H1 (cell line): ENCODE measurements at regions not wholly inside any gene's neighbourhood (a gene's known extent, or its start where the extent isn't known, plus 50 kb on each side); places are given as distances from the start of the nearest gene placed in this dataset.

Experiments
- CTCF ChIA-PET: fragments of 300-600 bp; sonication (Branson Sonifier 250); formaldehyde crosslinking; loops from one replicate; lab custom pipeline; 2021; ENCODE audit not compliant: partially characterized antibody; lab: Charles Lee
- POLR2A ChIA-PET: fragments of 300-600 bp; sonication (Branson Sonifier 250); formaldehyde crosslinking; loops from one replicate; lab custom pipeline; 2021; ENCODE audit warnings: inconsistent platforms; ENCODE audit not compliant: partially characterized antibody; lab: Charles Lee
- DNase-seq, 2 experiments: peaks; one replicate each; pipeline versions ENCODE4 v3.0.0 to v3.0.0-alpha.2; 2010 to 2022; ENCODE audit warnings: low spot score in 2 of 2, low read depth in 1 of 2, mixed read lengths in 1 of 2
- FAIRE-seq: peaks from 2 replicates; lab custom pipeline; 2011; peaks lifted over from hg19 to GRCh38; lab: Jason Lieb, UNC
- H2AFZ ChIP-seq: 2 replicates; pipeline ENCODE4 v1.8.1; 2012; ENCODE audit warnings: low read length, inconsistent platforms
- H2AK5ac ChIP-seq: 2 replicates; pipeline ENCODE4 v1.6.1; 2013; ENCODE audit warnings: low read depth, low read length
- H2BK120ac ChIP-seq: replicated peaks from 2 replicates; pipeline ENCODE3; 2013; ENCODE audit warnings: low read depth, low read length, inconsistent platforms
- H2BK12ac ChIP-seq: 2 replicates; pipeline ENCODE4 v1.6.1; 2013; ENCODE audit warnings: low read depth, low read length
- H2BK15ac ChIP-seq: 2 replicates; pipeline ENCODE4 v1.6.1; 2013; ENCODE audit warnings: low read length
- H2BK20ac ChIP-seq: 2 replicates; pipeline ENCODE4 v1.6.1; 2013; ENCODE audit warnings: low read length
- H2BK5ac ChIP-seq: 2 replicates; pipeline ENCODE4 v1.6.1; 2013; ENCODE audit warnings: low read depth, low read length
- H3K14ac ChIP-seq: 2 replicates; pipeline ENCODE4 v1.6.1; 2013; ENCODE audit warnings: inconsistent platforms; ENCODE audit not compliant: insufficient read length
- H3K18ac ChIP-seq: 2 replicates; pipeline ENCODE4 v1.6.1; 2013; ENCODE audit warnings: low read length; ENCODE audit errors: extremely low read depth
- H3K23ac ChIP-seq: 2 replicates; pipeline ENCODE4 v1.6.1; 2013; ENCODE audit warnings: inconsistent platforms; ENCODE audit not compliant: insufficient read length
- H3K23me2 ChIP-seq: 2 replicates; pipeline ENCODE4 v1.6.1; 2013; ENCODE audit warnings: low read depth, low read length
- H3K27ac ChIP-seq: 2 replicates; pipeline ENCODE4 v1.6.1; 2011; ENCODE audit warnings: low read depth, low read length, inconsistent platforms
- H3K27me3 ChIP-seq, 4 experiments: replicated peaks in 1 of 4; 1 replicate in 1 of 4; 2 replicates in 3 of 4; pipeline versions ENCODE4 v1.6.1 to v1.8.1; 2011 to 2013; ENCODE audit warnings: low read length in 3 of 4, mild to moderate bottlenecking in 3 of 4, inconsistent platforms in 2 of 4, mixed read lengths in 2 of 4, moderate library complexity in 1 of 4; ENCODE audit not compliant: control insufficient read depth in 3 of 4, insufficient read depth in 3 of 4; ENCODE audit errors: extremely low read depth in 1 of 4
- H3K36me3 ChIP-seq, 4 experiments: 2 replicates each; pipeline versions ENCODE4 v1.6.1 to v1.8.1; 2011 to 2013; ENCODE audit warnings: mild to moderate bottlenecking in 4 of 4, low read length in 3 of 4, moderate library complexity in 2 of 4, control low read depth in 1 of 4, inconsistent platforms in 1 of 4; ENCODE audit not compliant: insufficient read depth in 4 of 4, control insufficient read depth in 2 of 4
- H3K4ac ChIP-seq: replicated peaks from 2 replicates; pipeline ENCODE3; 2013; ENCODE audit warnings: low read length, low read depth, mixed read lengths, inconsistent platforms; ENCODE audit not compliant: insufficient read length
- H3K4me1 ChIP-seq, 4 experiments: replicated peaks in 1 of 4; 1 replicate in 1 of 4; 2 replicates in 3 of 4; pipeline versions ENCODE4 v1.6.1 to v1.8.1; 2011 to 2013; ENCODE audit warnings: low read length in 3 of 4, inconsistent platforms in 2 of 4, mixed read lengths in 1 of 4; ENCODE audit not compliant: insufficient read depth in 4 of 4, control insufficient read depth in 3 of 4
- H3K4me2 ChIP-seq, 2 experiments: 2 replicates each; pipeline versions ENCODE4 v1.6.1 to v1.8.1; 2011 to 2013; ENCODE audit warnings: low read depth in 2 of 2, low read length in 2 of 2, control low read depth in 1 of 2, inconsistent platforms in 1 of 2, mild to moderate bottlenecking in 1 of 2; ENCODE audit not compliant: insufficient read depth in 1 of 2
- H3K4me3 ChIP-seq, 4 experiments: fragments of 200-600, 300-600 bp in 1 of 4; sonication (generic), shearing (Covaris generic), sonication (Bioruptor Twin) in 1 of 4; 2 replicates each; pipeline versions ENCODE4 v1.5.1 to v1.8.1; 2011 to 2016; ENCODE audit warnings: low read length in 4 of 4, low read depth in 3 of 4, control low read depth in 2 of 4, inconsistent platforms in 2 of 4, mild to moderate bottlenecking in 2 of 4, mixed read lengths in 1 of 4, moderate library complexity in 1 of 4; ENCODE audit not compliant: insufficient read depth in 2 of 4; ENCODE audit errors: extremely low read depth in 1 of 4
- H3K56ac ChIP-seq: replicated peaks from 2 replicates; pipeline ENCODE3; 2013; ENCODE audit warnings: low read depth, mild to moderate bottlenecking, mixed read lengths, low read length, inconsistent platforms; ENCODE audit not compliant: insufficient read length
- H3K79me1 ChIP-seq: 2 replicates; pipeline ENCODE4 v1.6.1; 2013; ENCODE audit warnings: low read depth, low read length, control low read depth
- H3K79me2 ChIP-seq, 2 experiments: 2 replicates each; pipeline versions ENCODE4 v1.6.1 to v1.8.1; 2012 to 2013; ENCODE audit warnings: low read length in 2 of 2, mild to moderate bottlenecking in 2 of 2, inconsistent platforms in 1 of 2; ENCODE audit not compliant: insufficient read depth in 2 of 2, control insufficient read depth in 1 of 2
- H3K9ac ChIP-seq, 4 experiments: replicated peaks in 1 of 4; 1 replicate in 1 of 4; 2 replicates in 3 of 4; pipeline versions ENCODE4 v1.6.1 to v1.8.1; 2011 to 2013; ENCODE audit warnings: low read depth in 3 of 4, low read length in 3 of 4, control low read depth in 2 of 4, mild to moderate bottlenecking in 2 of 4, moderate library complexity in 2 of 4, inconsistent platforms in 1 of 4; ENCODE audit errors: extremely low read depth in 1 of 4
- H3K9me3 ChIP-seq, 2 experiments: 2 replicates each; pipeline versions ENCODE4 v1.6.1 to v1.8.1; 2012 to 2013; ENCODE audit warnings: mild to moderate bottlenecking in 2 of 2, moderate library complexity in 2 of 2, control low read depth in 1 of 2, inconsistent platforms in 1 of 2, low read depth in 1 of 2, low read length in 1 of 2, mixed read lengths in 1 of 2; ENCODE audit not compliant: insufficient read depth in 2 of 2
- H4K20me1 ChIP-seq, 2 experiments: replicated peaks in 1 of 2; 2 replicates each; pipeline versions ENCODE3 to v1.8.1; 2011 to 2013; ENCODE audit warnings: inconsistent platforms in 2 of 2, low read length in 2 of 2, mild to moderate bottlenecking in 1 of 2; ENCODE audit not compliant: insufficient read depth in 2 of 2, control insufficient read depth in 1 of 2
- H4K5ac ChIP-seq: 2 replicates; pipeline ENCODE4 v1.6.1; 2013; ENCODE audit warnings: low read length, low read depth, mixed read lengths, inconsistent platforms; ENCODE audit not compliant: insufficient read length
- H4K8ac ChIP-seq: 2 replicates; pipeline ENCODE4 v1.8.0; 2013; ENCODE audit warnings: mild to moderate bottlenecking, moderate library complexity, low read length, inconsistent platforms; ENCODE audit not compliant: insufficient read depth; ENCODE audit errors: extremely low read depth
- H4K91ac ChIP-seq: replicated peaks from 2 replicates; pipeline ENCODE3; 2013; ENCODE audit warnings: low read length, mixed read lengths, inconsistent platforms; ENCODE audit not compliant: insufficient read length
- CREB1 ChIP-seq: IDR thresholded peaks from 2 replicates; pipeline ENCODE4 v1.6.1; 2012; ENCODE audit warnings: inconsistent platforms
- WGBS, 2 experiments: shearing (Covaris generic) in 1 of 2; methylation state at CpG; one replicate each; pipeline versions ENCODE4 v1.1.6 to v1.1.7; 2013 to 2015; ENCODE audit warnings: low lambda C conversion rate in 2 of 2, mixed read lengths in 2 of 2, inconsistent platforms in 1 of 2, low coverage in 1 of 2, missing lambda C conversion rate in 1 of 2; ENCODE audit not compliant: insufficient replicate concordance in 2 of 2, insufficient coverage in 1 of 2, insufficient read length in 1 of 2; ENCODE audit errors: extremely low coverage in 1 of 2, missing lambda C conversion rate in 1 of 2; 5-methylcytosine and 5-hydroxymethylcytosine counted together

DNA sequence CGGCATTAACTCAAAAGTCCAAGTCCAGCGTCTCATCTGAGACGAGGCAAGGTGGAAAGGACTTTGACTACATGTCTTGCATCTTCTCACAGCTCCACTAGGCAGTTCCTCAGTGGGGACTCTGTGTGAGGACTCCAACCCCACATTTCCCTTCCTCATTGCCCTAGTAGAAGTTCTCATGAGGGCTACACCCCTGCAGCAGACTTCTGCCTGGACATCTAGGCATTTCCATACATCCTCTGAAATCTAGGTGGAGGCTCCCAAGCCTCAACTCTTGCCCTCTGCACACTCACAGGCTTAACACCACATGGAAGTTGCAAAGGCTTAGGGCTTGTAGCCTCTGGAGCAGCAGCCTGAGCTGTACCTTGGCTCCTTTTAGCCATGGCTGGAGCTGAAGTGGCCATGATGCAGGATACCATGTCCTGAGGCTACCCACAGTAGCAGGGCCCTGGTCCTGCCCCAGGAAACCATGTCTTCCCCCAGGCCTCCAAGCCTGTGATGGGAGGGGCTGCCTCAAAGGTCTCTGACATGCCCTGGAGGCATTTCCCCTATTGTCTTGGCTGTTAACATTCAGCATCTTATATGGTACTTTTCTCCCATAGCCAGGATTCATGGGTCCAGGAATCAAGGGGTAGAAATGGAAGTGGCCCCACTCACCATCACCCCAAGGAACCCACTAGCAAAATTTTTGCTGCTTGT, 194.6 kb upstream of the KCNG1 start:
- Histone ChIP-seq H3K56ac (no peak overlapping the region), H3K9me3 (peaks cover 17 to 19% of the 10 kb centered on the region in 2 experiments)

More for the DNA sequence above, 194.6 kb upstream of the KCNG1 start:
- Histone ChIP-seq H2BK120ac (no peak overlapping the region), H2BK20ac (no peak overlapping the region), H2AK5ac (no peak overlapping the region), H2BK12ac (no peak overlapping the region), H3K27me3 (peaks cover 0 to 6% (median under 1%) of the 10 kb centered on the region in 4 experiments; a peak in 3 of 7 replicates), H2BK5ac (no peak overlapping the region), H3K4me2 (no peak overlapping the region), H2AFZ (no peak overlapping the region), H3K27ac (no peak overlapping the region), H3K4me3 (no peak overlapping the region), H3K14ac (no peak overlapping the region), H2BK15ac (no peak overlapping the region), H3K4ac (no peak overlapping the region), H3K4me1 (peaks cover 0 to 9% (median 3%) of the 10 kb centered on the region in 4 experiments; a peak in 4 of 7 replicates), H4K8ac (no peak overlapping the region), H4K91ac (no peak overlapping the region), H3K23ac (no peak overlapping the region), H4K5ac (no peak overlapping the region), H3K23me2 (0 out of 2 replicates have a peak, but pooled peaks cover 2% of the 10 kb centered on the region), H3K9ac (no peak overlapping the region), H3K36me3 (no peaks in the 10 kb centered on the region), H4K20me1 (no peaks in the 10 kb centered on the region), H3K79me1 (no peaks in the 10 kb centered on the region), H3K79me2 (no peaks in the 10 kb centered on the region), H3K18ac (no peak overlapping the region)
- 95% methylated on average over 3 of the region's 3 CpGs; no CpG with 5 or more reads in 1 of the 2 experiments for WGBS, 2 experiments
- DNase-seq = no peak
- no peak for TF ChIP-seq CREB1
- ChIA-PET CTCF (no interaction called here), POLR2A (no interaction called here)
- FAIRE-seq = no peak
